Hypothalamus (tissue), 51 donors: ENCODE measurements at regions not wholly inside any gene's neighbourhood (a gene's known extent, or its start where the extent isn't known, plus 50 kb on each side); places are given as distances from the start of the nearest gene placed in this dataset.
A peak's percentile ranks its signal among the peaks of the same experiment; 100 is the strongest.

Source experiments
- DNase-seq, 51 donors: peaks; one replicate each; lab custom pipeline; 2025; lab: John Stamatoyannopoulos, UW

- no peak for DNase-seq
Observed at GRCh38 chr3:117434661-117435412, 725.3 kb downstream of the TUSC7 start.

- DNase-seq: no peak
Observed at GRCh38 chr3:117435506-117435905, 725.9 kb downstream of the TUSC7 start.

- peak in 8 of 51 donors; percentile 6 to 61 (median 14) for DNase-seq
Observed at GRCh38 chr3:117439812-117440211, 730.2 kb downstream of the TUSC7 start.

- no peak for DNase-seq
Observed at GRCh38 chr3:117441851-117442250, 732.3 kb downstream of the TUSC7 start.

- DNase-seq: no peak
Observed at GRCh38 chr3:117442566-117442965, 733.0 kb downstream of the TUSC7 start.

- DNase-seq: no peak
Observed at GRCh38 chr3:117443014-117443413, 733.4 kb downstream of the TUSC7 start.

- DNase-seq: no peak
Observed at GRCh38 chr3:117444175-117444574, 734.6 kb downstream of the TUSC7 start.

GRCh38 chr3:117447419-117447818 is 737.8 kb downstream of the TUSC7 start:
- DNase-seq: no peak

- no peak for DNase-seq
Observed at GRCh38 chr3:117450026-117450425, 740.4 kb downstream of the TUSC7 start.

- DNase-seq: no peak
Observed at GRCh38 chr3:117454254-117454653, 744.7 kb downstream of the TUSC7 start.

GRCh38 chr3:117454908-117455307 is 745.3 kb downstream of the TUSC7 start:
- DNase-seq: no peak

- DNase-seq: no peak
Observed at GRCh38 chr3:117455782-117456181, 746.2 kb downstream of the TUSC7 start.

GRCh38 chr3:117463276-117464115 is 753.9 kb downstream of the TUSC7 start:
- DNase-seq: peak in 1 of 51 donors; percentile 19

- no peak for DNase-seq
Observed at GRCh38 chr3:117471831-117472230, 762.3 kb downstream of the TUSC7 start.

GRCh38 chr3:117473981-117474538 is 764.5 kb downstream of the TUSC7 start:
- DNase-seq: peak in 1 of 51 donors; percentile 10

GRCh38 chr3:117476572-117476971 is 767.0 kb downstream of the TUSC7 start:
- DNase-seq: no peak

GRCh38 chr3:117477214-117477755 is 767.7 kb downstream of the TUSC7 start:
- DNase-seq: no peak

- no peak for DNase-seq
Observed at GRCh38 chr3:117479095-117479494, 769.5 kb downstream of the TUSC7 start.

GRCh38 chr3:117480525-117480924 is 770.9 kb downstream of the TUSC7 start:
- peak in 12 of 51 donors; percentile 2 to 23 (median 6) for DNase-seq

- DNase-seq: no peak
Observed at GRCh38 chr3:117480972-117481371, 771.4 kb downstream of the TUSC7 start.

- DNase-seq: no peak
Observed at GRCh38 chr3:117483839-117484238, 774.3 kb downstream of the TUSC7 start.
